Nephron (organoid): ENCODE measurements at regions not wholly inside any gene's neighbourhood (a gene's known extent, or its start where the extent isn't known, plus 50 kb on each side); places are given as distances from the start of the nearest gene placed in this dataset.

ENCODE experiments used
- H3K27ac Mint-ChIP-seq, 3 experiments: 2 replicates each; pipeline ENCODE4 v1.8.0; 2020; ENCODE audit warnings: mixed read lengths in 3 of 3, mild to moderate bottlenecking in 2 of 3, moderate library complexity in 1 of 3
- H3K27me3 Mint-ChIP-seq: 2 replicates; pipeline ENCODE4 v1.8.0; 2021; ENCODE audit warnings: low read depth, mild to moderate bottlenecking, moderate library complexity, mixed read lengths
- H3K36me3 Mint-ChIP-seq: 2 replicates; pipeline ENCODE4 v1.8.0; 2020; ENCODE audit warnings: low read depth, mixed read lengths
- H3K4me1 Mint-ChIP-seq: 2 replicates; pipeline ENCODE4 v1.8.0; 2020; ENCODE audit warnings: mixed read lengths
- H3K4me3 Mint-ChIP-seq, 3 experiments: 2 replicates each; pipeline ENCODE4 v1.8.0; 2020; ENCODE audit warnings: mild to moderate bottlenecking in 3 of 3, mixed read lengths in 3 of 3, moderate library complexity in 2 of 3
- H3K9me3 Mint-ChIP-seq: 2 replicates; pipeline ENCODE4 v1.8.0; 2020; ENCODE audit warnings: mixed read lengths
- CTCF ChIP-seq, 3 experiments: fragments of 200-600 bp; sonication (generic); IDR thresholded peaks; one replicate each; pipeline ENCODE4 v1.5.0; 2021; ENCODE audit warnings: antibody characterized with exemption in 3 of 3; ENCODE audit not compliant: unreplicated experiment in 3 of 3

GRCh38 chr11:92546603-92547002 lies 322.0 kb downstream of the FAT3 start:
- TF ChIP-seq CTCF (IDR thresholded peaks at IDR 0.05; ENCODE audit: unreplicated experiment in 3 of 3): no peak
- Mint-ChIP-seq H3K4me3 (no peak overlapping the region), H3K27ac (no peak overlapping the region), H3K27me3 (no peaks in the 10 kb centered on the region), H3K4me1 (peaks cover 11% of the 10 kb centered on the region), H3K36me3 (no peaks in the 10 kb centered on the region), H3K9me3 (no peaks in the 10 kb centered on the region)

- no peak for TF ChIP-seq CTCF (IDR thresholded peaks at IDR 0.05; ENCODE audit: unreplicated experiment in 3 of 3)
- no peak overlapping the region for H3K4me3 Mint-ChIP-seq
These were observed 325.8 kb downstream of the FAT3 start for GRCh38 chr11:92550411-92550810.

GRCh38 chr11:92550871-92551270 lies 326.3 kb downstream of the FAT3 start:
- no peak for TF ChIP-seq CTCF (IDR thresholded peaks at IDR 0.05; ENCODE audit: unreplicated experiment in 3 of 3)

More at GRCh38 chr11:92550411-92550810, 325.8 kb downstream of the FAT3 start:
- Mint-ChIP-seq H3K27ac (no peak overlapping the region), H3K4me1 (peaks cover 11% of the 10 kb centered on the region), H3K36me3 (no peaks in the 10 kb centered on the region), H3K27me3 (no peaks in the 10 kb centered on the region), H3K9me3 (no peaks in the 10 kb centered on the region)

GRCh38 chr11:92552942-92553341 lies 328.3 kb downstream of the FAT3 start:
- H3K4me3 Mint-ChIP-seq: no peak overlapping the region
- H3K4me1 Mint-ChIP-seq: peaks cover 4% of the 10 kb centered on the region
- H3K27me3 Mint-ChIP-seq: no peaks in the 10 kb centered on the region
- peak; percentile 25 to 49 (median 28) for TF ChIP-seq CTCF (IDR thresholded peaks at IDR 0.05; ENCODE audit: unreplicated experiment in 3 of 3)
- H3K36me3 Mint-ChIP-seq: no peaks in the 10 kb centered on the region
- no peaks in the 10 kb centered on the region for H3K9me3 Mint-ChIP-seq
- no peak overlapping the region for H3K27ac Mint-ChIP-seq

More at GRCh38 chr11:92550871-92551270, 326.3 kb downstream of the FAT3 start:
- Mint-ChIP-seq H3K4me1 (peaks cover 9% of the 10 kb centered on the region), H3K4me3 (no peak overlapping the region), H3K36me3 (no peaks in the 10 kb centered on the region), H3K27me3 (no peaks in the 10 kb centered on the region), H3K9me3 (no peaks in the 10 kb centered on the region), H3K27ac (no peak overlapping the region)

GRCh38 chr11:92554688-92555087 lies 330.1 kb downstream of the FAT3 start:
- H3K27ac Mint-ChIP-seq: no peak overlapping the region
- TF ChIP-seq CTCF (IDR thresholded peaks at IDR 0.05; ENCODE audit: unreplicated experiment in 3 of 3): no peak
- no peaks in the 10 kb centered on the region for H3K36me3 Mint-ChIP-seq

GRCh38 chr11:92556431-92556830 lies 331.8 kb downstream of the FAT3 start:
- no peak overlapping the region for H3K27ac Mint-ChIP-seq
- H3K4me1 Mint-ChIP-seq: no peaks in the 10 kb centered on the region
- H3K4me3 Mint-ChIP-seq: no peak overlapping the region
- no peak for TF ChIP-seq CTCF (IDR thresholded peaks at IDR 0.05; ENCODE audit: unreplicated experiment in 3 of 3)
- no peaks in the 10 kb centered on the region for H3K36me3 Mint-ChIP-seq
- H3K27me3 Mint-ChIP-seq: no peaks in the 10 kb centered on the region
- H3K9me3 Mint-ChIP-seq: no peaks in the 10 kb centered on the region

More at GRCh38 chr11:92554688-92555087, 330.1 kb downstream of the FAT3 start:
- Mint-ChIP-seq H3K4me3 (no peak overlapping the region), H3K9me3 (no peaks in the 10 kb centered on the region), H3K27me3 (no peaks in the 10 kb centered on the region), H3K4me1 (peaks cover 4% of the 10 kb centered on the region)
